G401.6 (cell line): ENCODE measurements at regions not wholly inside any gene's neighbourhood (a gene's known extent, or its start where the extent isn't known, plus 50 kb on each side); places are given as distances from the start of the nearest gene placed in this dataset.

Experiments used
- FAIRE-seq: peaks from 2 replicates; lab custom pipeline; 2012; peaks lifted over from hg19 to GRCh38; lab: Jason Lieb, UNC

GRCh38 chr2:188220535-188220934 lies 71.1 kb upstream of the GULP1 start:
- FAIRE-seq, result no peak

GRCh38 chr2:188227713-188228112 lies 64.0 kb upstream of the GULP1 start:
- FAIRE-seq, result no peak

GRCh38 chr2:188235364-188235763 lies 56.3 kb upstream of the GULP1 start:
- no peak for FAIRE-seq

GRCh38 chr2:188238386-188238785 lies 53.3 kb upstream of the GULP1 start:
- peak; percentile 13 for FAIRE-seq
